ENCODE measurements at regions not wholly inside any gene's neighbourhood (a gene's known extent, or its start where the extent isn't known, plus 50 kb on each side); places are given as distances from the start of the nearest gene placed in this dataset.

- FAIRE-seq, result no peak
- no peak for TF ChIP-seq CBX8 (IDR thresholded peaks at IDR 0.05)
- TF ChIP-seq RCOR1 (IDR thresholded peaks at IDR 0.05; ENCODE audit: low read depth, low read length), result no peak
- TF ChIP-seq JUN (IDR thresholded peaks at IDR 0.05), result no peak
- no peak for TF ChIP-seq HOXB13 (CRISPR knock-in tag; IDR thresholded peaks at IDR 0.05; ENCODE audit: low read depth)
- no peak for TF ChIP-seq ESRRA (IDR thresholded peaks at IDR 0.05; ENCODE audit: borderline replicate concordance, low read length)
- TF ChIP-seq RAD21 (conservative IDR thresholded peaks at IDR 0.05 in 1 of 2, IDR thresholded peaks at IDR 0.05 in 1 of 2), result no peak
- TF ChIP-seq RFX5 (IDR thresholded peaks at IDR 0.05), result no peak
- no peak for TF ChIP-seq FOSB (CRISPR knock-in tag; IDR thresholded peaks at IDR 0.05)
- no peak for TF ChIP-seq SMC3 (IDR thresholded peaks at IDR 0.05)
- no peak for TF ChIP-seq REST (IDR thresholded peaks at IDR 0.05)
- no peak for TF ChIP-seq CEBPB (IDR thresholded peaks at IDR 0.05)
- no peak for TF ChIP-seq MAZ (IDR thresholded peaks at IDR 0.05; ENCODE audit: borderline replicate concordance, low read depth, low read length)
- no peak for TF ChIP-seq HES2 (IDR thresholded peaks at IDR 0.05)
- TF ChIP-seq, protein P1, sequence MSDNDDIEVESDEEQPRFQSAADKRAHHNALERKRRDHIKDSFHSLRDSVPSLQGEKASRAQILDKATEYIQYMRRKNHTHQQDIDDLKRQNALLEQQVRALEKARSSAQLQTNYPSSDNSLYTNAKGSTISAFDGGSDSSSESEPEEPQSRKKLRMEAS (IDR thresholded peaks at IDR 0.05), result no peak
- no peak for TF ChIP-seq ZFP36 (IDR thresholded peaks at IDR 0.05; ENCODE audit: borderline replicate concordance, partially characterized antibody)
- TF ChIP-seq MYC (IDR thresholded peaks at IDR 0.05; ENCODE audit: borderline replicate concordance, low read length), result no peak
- no peak for TF ChIP-seq HMGXB4 (CRISPR knock-in tag; IDR thresholded peaks at IDR 0.05; ENCODE audit: borderline replicate concordance)
- POLR2A ChIA-PET, result no interaction called here
Measured at GRCh38 chr4:159776961-159777360, 674.1 kb downstream of the RAPGEF2 start.

DNA sequence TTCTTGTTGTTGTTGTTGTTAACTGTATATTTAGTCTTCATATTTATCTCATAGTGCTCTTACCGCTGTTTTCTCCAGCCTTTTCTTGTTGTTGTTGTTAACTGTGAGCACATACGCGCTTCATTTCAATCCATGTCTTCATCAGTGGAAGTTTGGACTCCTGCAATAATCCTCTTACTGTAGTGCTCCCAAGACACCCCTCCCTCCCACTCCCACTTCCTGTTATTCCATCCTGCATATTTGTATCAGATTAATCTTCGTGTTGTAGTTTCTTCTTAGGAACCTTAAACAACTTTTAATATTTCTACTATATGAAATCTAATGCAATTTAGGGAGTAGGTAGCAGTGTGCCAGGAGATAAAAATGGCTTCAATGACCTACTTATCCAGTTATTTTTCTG is 674.8 kb downstream of the RAPGEF2 start:
- Histone ChIP-seq H3K4me3 (no peak overlapping the region), H3K9me3 (no peaks in the 10 kb centered on the region), H3K4me1 (no peaks in the 10 kb centered on the region), H3K4me2 (no peak overlapping the region), H3K27ac (no peak overlapping the region)
- ATAC-seq (no peak), FAIRE-seq (no peak), DNase-seq (ENCODE audit: low read depth in 1 of 2, low spot score in 1 of 2) (no peak)
- ChIA-PET POLR2A (no interaction called here), CTCF (no interaction called here)
- TF ChIP-seq HOXA7 (CRISPR knock-in tag; IDR thresholded peaks at IDR 0.05) (no peak), ZC3H11A (IDR thresholded peaks at IDR 0.05) (no peak), ESRRA (IDR thresholded peaks at IDR 0.05; ENCODE audit: borderline replicate concordance, low read length) (no peak), FOXS1 (CRISPR knock-in tag; IDR thresholded peaks at IDR 0.05) (no peak), RCOR1 (IDR thresholded peaks at IDR 0.05; ENCODE audit: low read depth, low read length) (no peak)
- TF ChIP-seq, protein P2, sequence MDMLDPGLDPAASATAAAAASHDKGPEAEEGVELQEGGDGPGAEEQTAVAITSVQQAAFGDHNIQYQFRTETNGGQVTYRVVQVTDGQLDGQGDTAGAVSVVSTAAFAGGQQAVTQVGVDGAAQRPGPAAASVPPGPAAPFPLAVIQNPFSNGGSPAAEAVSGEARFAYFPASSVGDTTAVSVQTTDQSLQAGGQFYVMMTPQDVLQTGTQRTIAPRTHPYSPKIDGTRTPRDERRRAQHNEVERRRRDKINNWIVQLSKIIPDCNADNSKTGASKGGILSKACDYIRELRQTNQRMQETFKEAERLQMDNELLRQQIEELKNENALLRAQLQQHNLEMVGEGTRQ (IDR thresholded peaks at IDR 0.05), result no peak
- TF ChIP-seq, protein P3, sequence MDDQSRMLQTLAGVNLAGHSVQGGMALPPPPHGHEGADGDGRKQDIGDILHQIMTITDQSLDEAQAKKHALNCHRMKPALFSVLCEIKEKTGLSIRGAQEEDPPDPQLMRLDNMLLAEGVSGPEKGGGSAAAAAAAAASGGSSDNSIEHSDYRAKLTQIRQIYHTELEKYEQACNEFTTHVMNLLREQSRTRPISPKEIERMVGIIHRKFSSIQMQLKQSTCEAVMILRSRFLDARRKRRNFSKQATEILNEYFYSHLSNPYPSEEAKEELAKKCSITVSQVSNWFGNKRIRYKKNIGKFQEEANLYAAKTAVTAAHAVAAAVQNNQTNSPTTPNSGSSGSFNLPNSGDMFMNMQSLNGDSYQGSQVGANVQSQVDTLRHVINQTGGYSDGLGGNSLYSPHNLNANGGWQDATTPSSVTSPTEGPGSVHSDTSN (IDR thresholded peaks at IDR 0.05), result no peak
- WGBS (ENCODE audit: missing lambda C conversion rate), result 76% methylated on average over 4 of the region's 4 CpGs

More at GRCh38 chr4:159776961-159777360, 674.1 kb downstream of the RAPGEF2 start:
- H3K4me3 ChIP-seq, result no peak overlapping the region
- no peaks in the 10 kb centered on the region for H3K9me3 ChIP-seq
- no peak overlapping the region for H3K4me2 ChIP-seq
- DNase-seq (ENCODE audit: low read depth in 1 of 2, low spot score in 1 of 2), result no peak
- 72% methylated on average over 2 of the region's 2 CpGs for WGBS (ENCODE audit: missing lambda C conversion rate)
- no peak overlapping the region for H3K27ac ChIP-seq
- H3K4me1 ChIP-seq, result no peaks in the 10 kb centered on the region
- CTCF ChIA-PET, result no interaction called here
- no peak for ATAC-seq
